DOHH2 (cell line): ENCODE measurements at regions not wholly inside any gene's neighbourhood (a gene's known extent, or its start where the extent isn't known, plus 50 kb on each side); places are given as distances from the start of the nearest gene placed in this dataset.

Experiments used
- H3F3A ChIP-seq: fragments of 200-600 bp; sonication (generic), shearing (Covaris generic); 2 replicates; pipeline ENCODE4 v1.6.0; 2016; ENCODE audit warnings: antibody characterized with exemption, mild to moderate bottlenecking; ENCODE audit not compliant: control insufficient read depth, insufficient read depth
- H3K27ac ChIP-seq: fragments of 200-600 bp; sonication (generic); 2 replicates; pipeline ENCODE4 v1.5.1; 2014; ENCODE audit warnings: low read depth, mild to moderate bottlenecking, low read length, moderate library complexity
- H3K27me3 ChIP-seq: fragments of 200-600 bp; sonication (generic); 2 replicates; pipeline ENCODE4 v1.6.1; 2014; ENCODE audit warnings: mild to moderate bottlenecking, low read length, mixed read lengths; ENCODE audit not compliant: control insufficient read depth
- H3K36me3 ChIP-seq: fragments of 200-600 bp; sonication (generic); 2 replicates; pipeline ENCODE4 v1.6.1; 2014; ENCODE audit warnings: mild to moderate bottlenecking, low read length, moderate library complexity, mixed read lengths; ENCODE audit not compliant: control insufficient read depth
- H3K4me1 ChIP-seq: fragments of 200-600 bp; sonication (generic); 2 replicates; pipeline ENCODE4 v1.6.1; 2014; ENCODE audit warnings: mild to moderate bottlenecking, low read length, mixed read lengths; ENCODE audit not compliant: control insufficient read depth
- H3K4me2 ChIP-seq: fragments of 200-600 bp; sonication (generic); 2 replicates; pipeline ENCODE4 v1.6.0; 2014; ENCODE audit warnings: mild to moderate bottlenecking, low read length, moderate library complexity
- H3K4me3 ChIP-seq: fragments of 200-600 bp; sonication (generic); 2 replicates; pipeline ENCODE4 v1.5.1; 2014; ENCODE audit warnings: mild to moderate bottlenecking, low read length, mixed read lengths
- H3K79me2 ChIP-seq: fragments of 200-600 bp; sonication (generic); 2 replicates; pipeline ENCODE4 v1.6.1; 2014; ENCODE audit warnings: mild to moderate bottlenecking, low read length, mixed read lengths; ENCODE audit not compliant: control insufficient read depth
- H3K9me2 ChIP-seq: fragments of 200-600 bp; sonication (generic); replicated peaks from 2 replicates; pipeline ENCODE4 v1.6.1; 2014; ENCODE audit warnings: mild to moderate bottlenecking, low read length, mixed read lengths; ENCODE audit not compliant: control insufficient read depth
- H3K9me3 ChIP-seq: fragments of 200-600 bp; sonication (generic); 2 replicates; pipeline ENCODE4 v1.6.1; 2014; ENCODE audit warnings: antibody characterized with exemption, low read length, mixed read lengths; ENCODE audit not compliant: control insufficient read depth, insufficient read depth
- H4K20me1 ChIP-seq: fragments of 200-600 bp; sonication (generic); 2 replicates; pipeline ENCODE4 v1.6.0; 2014; ENCODE audit warnings: low read depth, mild to moderate bottlenecking, antibody characterized with exemption, low read length, moderate library complexity; ENCODE audit not compliant: control insufficient read depth, insufficient read depth
- CTCF ChIP-seq: fragments of 200-600 bp; sonication (generic); IDR thresholded peaks from one replicate; pipeline ENCODE4 v1.5.1; 2014; ENCODE audit warnings: antibody characterized with exemption, mild to moderate bottlenecking, low read depth, low read length; ENCODE audit not compliant: poor library complexity, severe bottlenecking
- EZH2phosphoT487 ChIP-seq: fragments of 200-600 bp; sonication (generic); IDR thresholded peaks from 2 replicates; pipeline ENCODE4 v1.6.1; 2017; ENCODE audit warnings: borderline replicate concordance, mild to moderate bottlenecking, antibody characterized with exemption, low read length, moderate library complexity, mixed read lengths

GRCh38 chr1:68320349-68320748 is 88.0 kb upstream of the WLS start:
- H3K4me1 ChIP-seq: no peaks in the 10 kb centered on the region
- no peaks in the 10 kb centered on the region for H3K9me2 ChIP-seq
- no peaks in the 10 kb centered on the region for H4K20me1 ChIP-seq
- no peak overlapping the region for H3K27ac ChIP-seq
- H3K79me2 ChIP-seq: no peaks in the 10 kb centered on the region
- H3K27me3 ChIP-seq: no peaks in the 10 kb centered on the region
- no peak overlapping the region for H3K4me2 ChIP-seq
- H3K4me3 ChIP-seq: no peak overlapping the region
- H3F3A ChIP-seq: no peaks in the 10 kb centered on the region
- TF ChIP-seq EZH2phosphoT487 (no peak), CTCF (no peak)
- H3K9me3 ChIP-seq: no peaks in the 10 kb centered on the region
- H3K36me3 ChIP-seq: no peaks in the 10 kb centered on the region

GRCh38 chr1:68319907-68320306 is 87.6 kb upstream of the WLS start:
- TF ChIP-seq CTCF (no peak), EZH2phosphoT487 (no peak)
- no peaks in the 10 kb centered on the region for H3K9me3 ChIP-seq

GRCh38 chr1:68317543-68317942 is 85.2 kb upstream of the WLS start:
- no peaks in the 10 kb centered on the region for H3K9me2 ChIP-seq
- H3K27me3 ChIP-seq: no peaks in the 10 kb centered on the region
- no peak overlapping the region for H3K4me2 ChIP-seq
- no peak for TF ChIP-seq EZH2phosphoT487
- no peak for TF ChIP-seq CTCF
- no peak overlapping the region for H3K27ac ChIP-seq
- no peak overlapping the region for H3K4me3 ChIP-seq
- no peaks in the 10 kb centered on the region for H3K79me2 ChIP-seq
- no peaks in the 10 kb centered on the region for H4K20me1 ChIP-seq
- no peaks in the 10 kb centered on the region for H3K9me3 ChIP-seq
- H3F3A ChIP-seq: no peaks in the 10 kb centered on the region
- H3K36me3 ChIP-seq: no peaks in the 10 kb centered on the region
- no peaks in the 10 kb centered on the region for H3K4me1 ChIP-seq

More at GRCh38 chr1:68319907-68320306, 87.6 kb upstream of the WLS start:
- Histone ChIP-seq H4K20me1 (no peaks in the 10 kb centered on the region), H3K9me2 (no peaks in the 10 kb centered on the region), H3K4me1 (no peaks in the 10 kb centered on the region), H3K36me3 (no peaks in the 10 kb centered on the region), H3K4me3 (no peak overlapping the region), H3F3A (no peaks in the 10 kb centered on the region), H3K27me3 (no peaks in the 10 kb centered on the region), H3K79me2 (no peaks in the 10 kb centered on the region), H3K27ac (no peak overlapping the region), H3K4me2 (no peak overlapping the region)
